Endothelial cell of umbilical vein (primary cell): ENCODE measurements at regions not wholly inside any gene's neighbourhood (a gene's known extent, or its start where the extent isn't known, plus 50 kb on each side); places are given as distances from the start of the nearest gene placed in this dataset.

Experiments used
- EZH2 ChIP-seq: IDR thresholded peaks from 2 replicates; pipeline ENCODE4 v1.6.1; 2012; ENCODE audit warnings: borderline replicate concordance, low read depth, mild to moderate bottlenecking, moderate library complexity, low read length, inconsistent platforms; ENCODE audit not compliant: severe bottlenecking
- FOS ChIP-seq: IDR thresholded peaks from 2 replicates; pipeline ENCODE4 v1.6.1; 2011; ENCODE audit warnings: mild to moderate bottlenecking, low read length, moderate library complexity, borderline replicate concordance; ENCODE audit not compliant: insufficient read depth
- GATA2 ChIP-seq: IDR thresholded peaks from 2 replicates; pipeline ENCODE4 v1.7.0; 2011; ENCODE audit warnings: low read depth, mild to moderate bottlenecking, moderate library complexity, mixed read lengths, low read length; ENCODE audit not compliant: insufficient read length, insufficient read depth
- JUN ChIP-seq: IDR thresholded peaks from 2 replicates; pipeline ENCODE4 v1.6.1; 2011; ENCODE audit warnings: borderline replicate concordance, low read depth; ENCODE audit not compliant: insufficient read length, insufficient read depth
- MAX ChIP-seq: IDR thresholded peaks from 2 replicates; pipeline ENCODE4 v1.6.1; 2011; ENCODE audit not compliant: insufficient read depth, insufficient read length
- MYC ChIP-seq: IDR thresholded peaks from one replicate; pipeline ENCODE4 v1.6.1; 2011; ENCODE audit warnings: mild to moderate bottlenecking, low read depth, low read length
- POLR2A ChIP-seq: IDR thresholded peaks from 2 replicates; pipeline ENCODE4 v1.6.1; 2012; ENCODE audit warnings: low read depth, mild to moderate bottlenecking, control low read depth, low read length
- POLR2AphosphoS5 ChIP-seq: IDR thresholded peaks from 2 replicates; pipeline ENCODE4 v1.6.1; 2012; ENCODE audit warnings: low read depth, mild to moderate bottlenecking, control low read depth, low read length, moderate library complexity; ENCODE audit not compliant: insufficient read depth
- TF ChIP-seq, protein P1 (sequence below), 2 donors: IDR thresholded peaks; 1 replicate in 1 of 2; 2 replicates in 1 of 2; pipeline ENCODE4 v1.5.1; 2011; ENCODE audit warnings: low read length in 2 of 2, mild to moderate bottlenecking in 2 of 2, moderate library complexity in 2 of 2, control low read depth in 1 of 2, inconsistent platforms in 1 of 2, low read depth in 1 of 2; ENCODE audit not compliant: insufficient read depth in 1 of 2; ENCODE audit errors: extremely low read depth in 1 of 2

DNA sequence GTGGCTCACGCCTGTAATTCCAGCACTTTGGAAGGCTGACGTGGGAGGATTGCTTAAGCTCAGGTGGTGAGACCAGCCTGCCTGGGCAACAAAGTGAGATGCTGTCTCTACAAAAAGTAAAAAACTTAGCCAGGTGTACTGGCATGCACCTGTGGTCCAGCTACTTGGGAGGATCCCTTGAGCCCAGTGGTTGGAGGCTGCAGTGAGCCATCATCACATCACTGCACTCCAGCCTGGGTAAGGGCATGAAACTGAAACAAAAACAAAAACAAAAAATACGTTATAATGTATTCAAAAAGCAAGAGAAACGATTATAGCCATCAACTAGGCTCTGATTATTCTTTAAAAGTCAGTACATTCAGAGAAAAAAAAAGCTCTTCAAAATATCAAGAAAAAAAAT, 62.5 kb downstream of the TCF20 start:
- TF ChIP-seq POLR2AphosphoS5 (no peak), POLR2A (no peak), JUN (no peak), MYC (no peak), GATA2 (no peak), EZH2 (no peak), MAX (no peak), FOS (no peak)
- TF ChIP-seq, protein P1, sequence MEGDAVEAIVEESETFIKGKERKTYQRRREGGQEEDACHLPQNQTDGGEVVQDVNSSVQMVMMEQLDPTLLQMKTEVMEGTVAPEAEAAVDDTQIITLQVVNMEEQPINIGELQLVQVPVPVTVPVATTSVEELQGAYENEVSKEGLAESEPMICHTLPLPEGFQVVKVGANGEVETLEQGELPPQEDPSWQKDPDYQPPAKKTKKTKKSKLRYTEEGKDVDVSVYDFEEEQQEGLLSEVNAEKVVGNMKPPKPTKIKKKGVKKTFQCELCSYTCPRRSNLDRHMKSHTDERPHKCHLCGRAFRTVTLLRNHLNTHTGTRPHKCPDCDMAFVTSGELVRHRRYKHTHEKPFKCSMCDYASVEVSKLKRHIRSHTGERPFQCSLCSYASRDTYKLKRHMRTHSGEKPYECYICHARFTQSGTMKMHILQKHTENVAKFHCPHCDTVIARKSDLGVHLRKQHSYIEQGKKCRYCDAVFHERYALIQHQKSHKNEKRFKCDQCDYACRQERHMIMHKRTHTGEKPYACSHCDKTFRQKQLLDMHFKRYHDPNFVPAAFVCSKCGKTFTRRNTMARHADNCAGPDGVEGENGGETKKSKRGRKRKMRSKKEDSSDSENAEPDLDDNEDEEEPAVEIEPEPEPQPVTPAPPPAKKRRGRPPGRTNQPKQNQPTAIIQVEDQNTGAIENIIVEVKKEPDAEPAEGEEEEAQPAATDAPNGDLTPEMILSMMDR (IDR thresholded peaks at IDR 0.05; ENCODE audit: extremely low read depth in 1 of 2, insufficient read depth in 1 of 2, low read depth in 1 of 2, low read length in 2 of 2): no peak
